ENCODE measurements at regions not wholly inside any gene's neighbourhood (a gene's known extent, or its start where the extent isn't known, plus 50 kb on each side); places are given as distances from the start of the nearest gene placed in this dataset.

DNA sequence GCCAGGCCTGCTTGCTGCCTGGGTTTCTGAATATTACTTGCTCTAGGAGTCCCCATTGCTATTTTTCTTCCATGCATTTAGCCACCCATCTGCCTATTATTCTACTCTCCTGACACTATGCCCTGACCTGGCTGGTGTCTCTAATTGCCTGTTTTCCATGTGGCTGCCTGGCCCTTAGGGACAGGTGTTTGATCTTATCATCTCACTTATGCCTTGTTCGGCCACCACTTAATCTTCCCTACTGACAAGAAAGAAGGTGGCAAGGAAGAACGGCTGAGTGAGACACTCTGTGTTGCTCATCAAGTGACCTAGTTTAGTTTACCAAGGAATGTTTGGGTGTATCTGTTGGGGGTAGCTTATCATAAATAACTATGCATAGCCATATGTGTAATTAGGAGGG is 50.4 kb upstream of the RAPH1 start:
- TF ChIP-seq, protein P1, sequence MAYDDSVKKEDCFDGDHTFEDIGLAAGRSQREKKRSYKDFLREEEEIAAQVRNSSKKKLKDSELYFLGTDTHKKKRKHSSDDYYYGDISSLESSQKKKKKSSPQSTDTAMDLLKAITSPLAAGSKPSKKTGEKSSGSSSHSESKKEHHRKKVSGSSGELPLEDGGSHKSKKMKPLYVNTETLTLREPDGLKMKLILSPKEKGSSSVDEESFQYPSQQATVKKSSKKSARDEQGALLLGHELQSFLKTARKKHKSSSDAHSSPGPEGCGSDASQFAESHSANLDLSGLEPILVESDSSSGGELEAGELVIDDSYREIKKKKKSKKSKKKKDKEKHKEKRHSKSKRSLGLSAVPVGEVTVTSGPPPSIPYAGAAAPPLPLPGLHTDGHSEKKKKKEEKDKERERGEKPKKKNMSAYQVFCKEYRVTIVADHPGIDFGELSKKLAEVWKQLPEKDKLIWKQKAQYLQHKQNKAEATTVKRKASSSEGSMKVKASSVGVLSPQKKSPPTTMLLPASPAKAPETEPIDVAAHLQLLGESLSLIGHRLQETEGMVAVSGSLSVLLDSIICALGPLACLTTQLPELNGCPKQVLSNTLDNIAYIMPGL (CRISPR knock-in tag; IDR thresholded peaks at IDR 0.05): no peak
- TF ChIP-seq ZBTB21 (CRISPR knock-in tag; IDR thresholded peaks at IDR 0.05; ENCODE audit: borderline replicate concordance) (no peak), NFYB (CRISPR knock-in tag; conservative IDR thresholded peaks at IDR 0.05; ENCODE audit: low read depth) (no peak), CREB1 (CRISPR knock-in tag; IDR thresholded peaks at IDR 0.05) (no peak), ZNF416 (CRISPR knock-in tag; IDR thresholded peaks at IDR 0.05) (no peak), KAT7 (CRISPR knock-in tag; IDR thresholded peaks at IDR 0.05; ENCODE audit: borderline replicate concordance) (no peak), GABPB1 (CRISPR knock-in tag; IDR thresholded peaks at IDR 0.05) (no peak)
- TF ChIP-seq, protein P2, sequence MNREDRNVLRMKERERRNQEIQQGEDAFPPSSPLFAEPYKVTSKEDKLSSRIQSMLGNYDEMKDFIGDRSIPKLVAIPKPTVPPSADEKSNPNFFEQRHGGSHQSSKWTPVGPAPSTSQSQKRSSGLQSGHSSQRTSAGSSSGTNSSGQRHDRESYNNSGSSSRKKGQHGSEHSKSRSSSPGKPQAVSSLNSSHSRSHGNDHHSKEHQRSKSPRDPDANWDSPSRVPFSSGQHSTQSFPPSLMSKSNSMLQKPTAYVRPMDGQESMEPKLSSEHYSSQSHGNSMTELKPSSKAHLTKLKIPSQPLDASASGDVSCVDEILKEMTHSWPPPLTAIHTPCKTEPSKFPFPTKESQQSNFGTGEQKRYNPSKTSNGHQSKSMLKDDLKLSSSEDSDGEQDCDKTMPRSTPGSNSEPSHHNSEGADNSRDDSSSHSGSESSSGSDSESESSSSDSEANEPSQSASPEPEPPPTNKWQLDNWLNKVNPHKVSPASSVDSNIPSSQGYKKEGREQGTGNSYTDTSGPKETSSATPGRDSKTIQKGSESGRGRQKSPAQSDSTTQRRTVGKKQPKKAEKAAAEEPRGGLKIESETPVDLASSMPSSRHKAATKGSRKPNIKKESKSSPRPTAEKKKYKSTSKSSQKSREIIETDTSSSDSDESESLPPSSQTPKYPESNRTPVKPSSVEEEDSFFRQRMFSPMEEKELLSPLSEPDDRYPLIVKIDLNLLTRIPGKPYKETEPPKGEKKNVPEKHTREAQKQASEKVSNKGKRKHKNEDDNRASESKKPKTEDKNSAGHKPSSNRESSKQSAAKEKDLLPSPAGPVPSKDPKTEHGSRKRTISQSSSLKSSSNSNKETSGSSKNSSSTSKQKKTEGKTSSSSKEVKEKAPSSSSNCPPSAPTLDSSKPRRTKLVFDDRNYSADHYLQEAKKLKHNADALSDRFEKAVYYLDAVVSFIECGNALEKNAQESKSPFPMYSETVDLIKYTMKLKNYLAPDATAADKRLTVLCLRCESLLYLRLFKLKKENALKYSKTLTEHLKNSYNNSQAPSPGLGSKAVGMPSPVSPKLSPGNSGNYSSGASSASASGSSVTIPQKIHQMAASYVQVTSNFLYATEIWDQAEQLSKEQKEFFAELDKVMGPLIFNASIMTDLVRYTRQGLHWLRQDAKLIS (CRISPR knock-in tag; IDR thresholded peaks at IDR 0.05; ENCODE audit: borderline replicate concordance): no peak
- TF ChIP-seq, protein P3, sequence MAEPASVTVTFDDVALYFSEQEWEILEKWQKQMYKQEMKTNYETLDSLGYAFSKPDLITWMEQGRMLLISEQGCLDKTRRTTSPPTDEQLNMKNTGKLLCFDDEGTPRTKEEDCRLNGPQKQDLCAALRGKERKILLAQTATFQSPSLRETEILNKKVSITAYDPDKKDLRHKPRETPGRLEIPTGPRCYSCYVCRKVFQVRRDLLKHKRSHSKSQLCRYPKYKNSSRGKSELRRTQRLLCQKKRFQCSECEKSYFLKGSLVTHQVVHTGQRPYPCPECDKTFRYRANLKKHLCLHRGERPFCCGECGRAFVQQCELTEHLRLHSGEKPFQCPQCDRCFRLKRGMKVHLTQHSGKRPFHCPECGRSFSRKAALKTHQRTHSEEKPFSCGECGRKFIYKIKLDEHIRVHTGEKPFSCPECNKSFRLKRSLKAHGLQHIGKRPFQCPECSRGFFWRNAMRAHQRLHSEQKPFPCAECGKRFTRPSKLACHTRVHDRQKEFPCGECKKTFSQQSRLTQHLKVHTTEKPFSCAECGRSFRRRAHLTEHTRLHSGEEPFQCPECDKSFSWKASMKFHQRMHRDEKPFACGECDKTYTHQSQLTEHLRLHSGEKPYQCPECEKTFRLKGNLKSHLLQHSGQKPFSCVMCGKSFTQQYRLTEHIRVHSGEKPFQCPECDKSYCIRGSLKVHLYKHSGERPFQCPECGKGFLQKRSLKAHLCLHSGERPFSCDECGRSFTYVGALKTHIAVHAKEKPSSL (CRISPR knock-in tag; conservative IDR thresholded peaks at IDR 0.05): no peak
- TF ChIP-seq, protein P4, sequence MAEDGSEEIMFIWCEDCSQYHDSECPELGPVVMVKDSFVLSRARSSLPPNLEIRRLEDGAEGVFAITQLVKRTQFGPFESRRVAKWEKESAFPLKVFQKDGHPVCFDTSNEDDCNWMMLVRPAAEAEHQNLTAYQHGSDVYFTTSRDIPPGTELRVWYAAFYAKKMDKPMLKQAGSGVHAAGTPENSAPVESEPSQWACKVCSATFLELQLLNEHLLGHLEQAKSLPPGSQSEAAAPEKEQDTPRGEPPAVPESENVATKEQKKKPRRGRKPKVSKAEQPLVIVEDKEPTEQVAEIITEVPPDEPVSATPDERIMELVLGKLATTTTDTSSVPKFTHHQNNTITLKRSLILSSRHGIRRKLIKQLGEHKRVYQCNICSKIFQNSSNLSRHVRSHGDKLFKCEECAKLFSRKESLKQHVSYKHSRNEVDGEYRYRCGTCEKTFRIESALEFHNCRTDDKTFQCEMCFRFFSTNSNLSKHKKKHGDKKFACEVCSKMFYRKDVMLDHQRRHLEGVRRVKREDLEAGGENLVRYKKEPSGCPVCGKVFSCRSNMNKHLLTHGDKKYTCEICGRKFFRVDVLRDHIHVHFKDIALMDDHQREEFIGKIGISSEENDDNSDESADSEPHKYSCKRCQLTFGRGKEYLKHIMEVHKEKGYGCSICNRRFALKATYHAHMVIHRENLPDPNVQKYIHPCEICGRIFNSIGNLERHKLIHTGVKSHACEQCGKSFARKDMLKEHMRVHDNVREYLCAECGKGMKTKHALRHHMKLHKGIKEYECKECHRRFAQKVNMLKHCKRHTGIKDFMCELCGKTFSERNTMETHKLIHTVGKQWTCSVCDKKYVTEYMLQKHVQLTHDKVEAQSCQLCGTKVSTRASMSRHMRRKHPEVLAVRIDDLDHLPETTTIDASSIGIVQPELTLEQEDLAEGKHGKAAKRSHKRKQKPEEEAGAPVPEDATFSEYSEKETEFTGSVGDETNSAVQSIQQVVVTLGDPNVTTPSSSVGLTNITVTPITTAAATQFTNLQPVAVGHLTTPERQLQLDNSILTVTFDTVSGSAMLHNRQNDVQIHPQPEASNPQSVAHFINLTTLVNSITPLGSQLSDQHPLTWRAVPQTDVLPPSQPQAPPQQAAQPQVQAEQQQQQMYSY (CRISPR knock-in tag; IDR thresholded peaks at IDR 0.05): no peak
- POLR2A ChIA-PET: no interaction called here

DNA sequence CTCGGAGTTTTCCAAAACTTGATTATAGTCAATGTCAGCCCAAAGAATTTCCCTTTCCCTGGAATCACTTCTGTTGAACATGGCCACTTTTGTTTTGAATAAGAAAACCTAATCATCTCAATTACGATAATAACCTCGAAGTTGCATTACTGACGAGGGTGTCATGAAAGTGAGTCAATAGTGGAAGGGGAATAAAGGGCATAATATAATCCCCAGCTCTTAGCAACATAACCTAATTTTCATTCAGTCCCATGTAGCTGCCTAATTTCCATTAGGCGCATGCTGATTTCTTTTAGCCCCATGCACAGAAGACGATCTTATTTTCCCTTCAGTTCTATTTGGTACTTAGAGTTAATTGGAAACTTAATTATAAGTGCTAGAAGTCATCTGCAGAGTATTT is 51.1 kb upstream of the RAPH1 start:
- no peaks in the 10 kb centered on the region for H3K36me3 Mint-ChIP-seq
- ATAC-seq (no peak), DNase-seq (ENCODE audit: low spot score) (no peak)
- no peaks in the 10 kb centered on the region; the same call in 1 of the 2 replicates for H3K27me3 Mint-ChIP-seq (ENCODE audit: low read depth)
- no peak overlapping the region for H3K4me3 Mint-ChIP-seq
- CTCF ChIA-PET: no interaction called here
- H3K27ac Mint-ChIP-seq: no peak overlapping the region
- POLR2A ChIA-PET: no interaction called here
- H3K4me1 Mint-ChIP-seq: peaks cover 15% of the 10 kb centered on the region
- no peaks in the 10 kb centered on the region for H3K9me3 Mint-ChIP-seq
- TF ChIP-seq, protein P5, sequence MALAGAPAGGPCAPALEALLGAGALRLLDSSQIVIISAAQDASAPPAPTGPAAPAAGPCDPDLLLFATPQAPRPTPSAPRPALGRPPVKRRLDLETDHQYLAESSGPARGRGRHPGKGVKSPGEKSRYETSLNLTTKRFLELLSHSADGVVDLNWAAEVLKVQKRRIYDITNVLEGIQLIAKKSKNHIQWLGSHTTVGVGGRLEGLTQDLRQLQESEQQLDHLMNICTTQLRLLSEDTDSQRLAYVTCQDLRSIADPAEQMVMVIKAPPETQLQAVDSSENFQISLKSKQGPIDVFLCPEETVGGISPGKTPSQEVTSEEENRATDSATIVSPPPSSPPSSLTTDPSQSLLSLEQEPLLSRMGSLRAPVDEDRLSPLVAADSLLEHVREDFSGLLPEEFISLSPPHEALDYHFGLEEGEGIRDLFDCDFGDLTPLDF (CRISPR knock-in tag; IDR thresholded peaks at IDR 0.05): no peak
- TF ChIP-seq, protein P6, sequence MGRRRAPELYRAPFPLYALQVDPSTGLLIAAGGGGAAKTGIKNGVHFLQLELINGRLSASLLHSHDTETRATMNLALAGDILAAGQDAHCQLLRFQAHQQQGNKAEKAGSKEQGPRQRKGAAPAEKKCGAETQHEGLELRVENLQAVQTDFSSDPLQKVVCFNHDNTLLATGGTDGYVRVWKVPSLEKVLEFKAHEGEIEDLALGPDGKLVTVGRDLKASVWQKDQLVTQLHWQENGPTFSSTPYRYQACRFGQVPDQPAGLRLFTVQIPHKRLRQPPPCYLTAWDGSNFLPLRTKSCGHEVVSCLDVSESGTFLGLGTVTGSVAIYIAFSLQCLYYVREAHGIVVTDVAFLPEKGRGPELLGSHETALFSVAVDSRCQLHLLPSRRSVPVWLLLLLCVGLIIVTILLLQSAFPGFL (CRISPR knock-in tag; IDR thresholded peaks at IDR 0.05; ENCODE audit: borderline replicate concordance): no peak
- TF ChIP-seq, protein P7, sequence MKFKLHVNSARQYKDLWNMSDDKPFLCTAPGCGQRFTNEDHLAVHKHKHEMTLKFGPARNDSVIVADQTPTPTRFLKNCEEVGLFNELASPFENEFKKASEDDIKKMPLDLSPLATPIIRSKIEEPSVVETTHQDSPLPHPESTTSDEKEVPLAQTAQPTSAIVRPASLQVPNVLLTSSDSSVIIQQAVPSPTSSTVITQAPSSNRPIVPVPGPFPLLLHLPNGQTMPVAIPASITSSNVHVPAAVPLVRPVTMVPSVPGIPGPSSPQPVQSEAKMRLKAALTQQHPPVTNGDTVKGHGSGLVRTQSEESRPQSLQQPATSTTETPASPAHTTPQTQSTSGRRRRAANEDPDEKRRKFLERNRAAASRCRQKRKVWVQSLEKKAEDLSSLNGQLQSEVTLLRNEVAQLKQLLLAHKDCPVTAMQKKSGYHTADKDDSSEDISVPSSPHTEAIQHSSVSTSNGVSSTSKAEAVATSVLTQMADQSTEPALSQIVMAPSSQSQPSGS (CRISPR knock-in tag; IDR thresholded peaks at IDR 0.05; ENCODE audit: borderline replicate concordance, low read depth): no peak
- TF ChIP-seq, protein P8, sequence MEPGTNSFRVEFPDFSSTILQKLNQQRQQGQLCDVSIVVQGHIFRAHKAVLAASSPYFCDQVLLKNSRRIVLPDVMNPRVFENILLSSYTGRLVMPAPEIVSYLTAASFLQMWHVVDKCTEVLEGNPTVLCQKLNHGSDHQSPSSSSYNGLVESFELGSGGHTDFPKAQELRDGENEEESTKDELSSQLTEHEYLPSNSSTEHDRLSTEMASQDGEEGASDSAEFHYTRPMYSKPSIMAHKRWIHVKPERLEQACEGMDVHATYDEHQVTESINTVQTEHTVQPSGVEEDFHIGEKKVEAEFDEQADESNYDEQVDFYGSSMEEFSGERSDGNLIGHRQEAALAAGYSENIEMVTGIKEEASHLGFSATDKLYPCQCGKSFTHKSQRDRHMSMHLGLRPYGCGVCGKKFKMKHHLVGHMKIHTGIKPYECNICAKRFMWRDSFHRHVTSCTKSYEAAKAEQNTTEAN (CRISPR knock-in tag; IDR thresholded peaks at IDR 0.05): no peak
- TF ChIP-seq NFE2L1 (CRISPR knock-in tag; IDR thresholded peaks at IDR 0.05) (no peak), ZNF416 (CRISPR knock-in tag; IDR thresholded peaks at IDR 0.05) (no peak), ETV6 (CRISPR knock-in tag; IDR thresholded peaks at IDR 0.05) (no peak), ELF4 (CRISPR knock-in tag; IDR thresholded peaks at IDR 0.05; ENCODE audit: low read depth) (no peak)

More for the DNA sequence above, 50.4 kb upstream of the RAPH1 start:
- ATAC-seq (peak; percentile 24; the same call in 1 of the 2 replicates), DNase-seq (ENCODE audit: low spot score) (no peak)
- H3K36me3 Mint-ChIP-seq: no peaks in the 10 kb centered on the region
- no peaks in the 10 kb centered on the region for H3K9me3 Mint-ChIP-seq
- CTCF ChIA-PET: no interaction called here
- peaks cover 15% of the 10 kb centered on the region for H3K4me1 Mint-ChIP-seq
- no peaks in the 10 kb centered on the region; the same call in 1 of the 2 replicates for H3K27me3 Mint-ChIP-seq (ENCODE audit: low read depth)
- no peak overlapping the region for H3K4me3 Mint-ChIP-seq
- no peak overlapping the region for H3K27ac Mint-ChIP-seq
